ENCODE measurements at regions not wholly inside any gene's neighbourhood (a gene's known extent, or its start where the extent isn't known, plus 50 kb on each side); places are given as distances from the start of the nearest gene placed in this dataset.

- Mint-ChIP-seq H3K27ac (no peak overlapping the region), H3K9me3 (ENCODE audit: low read depth) (peaks cover 29% of the 10 kb centered on the region), H3K4me3 (no peak overlapping the region), H3K27me3 (no peaks in the 10 kb centered on the region), H3K36me3 (peaks cover 36% of the 10 kb centered on the region), H3K4me1 (ENCODE audit: low read depth) (no peaks in the 10 kb centered on the region)
Observed at GRCh38 chr2:75356865-75357264, 157.5 kb upstream of the TACR1 start.

- H3K4me3 Mint-ChIP-seq = no peak overlapping the region
- peaks cover 48% of the 10 kb centered on the region for H3K36me3 Mint-ChIP-seq
Observed at GRCh38 chr2:75353131-75353530, 153.8 kb upstream of the TACR1 start.

DNA sequence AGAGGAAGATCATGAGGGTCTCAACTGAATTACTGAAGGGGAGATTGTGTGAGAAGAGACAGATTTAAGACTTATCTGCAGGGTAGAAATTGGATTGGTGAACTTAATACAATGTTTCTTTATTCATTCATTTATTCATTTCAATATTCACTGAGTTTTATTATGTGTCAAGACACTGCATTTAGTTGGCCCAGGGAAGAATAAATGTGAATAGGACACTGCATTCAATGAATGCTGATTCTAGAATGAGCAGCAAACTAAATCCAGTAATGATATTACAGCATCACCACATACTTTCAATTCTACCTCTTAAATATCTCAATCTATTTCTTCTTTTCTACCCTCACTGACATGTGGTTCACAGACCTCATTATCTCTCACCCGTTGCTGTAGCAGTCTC lies 149.0 kb upstream of the TACR1 start:
- no peak overlapping the region for H3K4me3 Mint-ChIP-seq
- H3K27ac Mint-ChIP-seq = no peak overlapping the region
- peaks cover 37% of the 10 kb centered on the region for H3K36me3 Mint-ChIP-seq
- no peaks in the 10 kb centered on the region for H3K27me3 Mint-ChIP-seq
- H3K9me3 Mint-ChIP-seq (ENCODE audit: low read depth) = peaks cover 13% of the 10 kb centered on the region
- no peaks in the 10 kb centered on the region for H3K4me1 Mint-ChIP-seq (ENCODE audit: low read depth)

More at GRCh38 chr2:75353131-75353530, 153.8 kb upstream of the TACR1 start:
- Mint-ChIP-seq H3K4me1 (ENCODE audit: low read depth) (no peaks in the 10 kb centered on the region), H3K27ac (no peak overlapping the region), H3K27me3 (no peaks in the 10 kb centered on the region), H3K9me3 (ENCODE audit: low read depth) (peaks cover 28% of the 10 kb centered on the region)

DNA sequence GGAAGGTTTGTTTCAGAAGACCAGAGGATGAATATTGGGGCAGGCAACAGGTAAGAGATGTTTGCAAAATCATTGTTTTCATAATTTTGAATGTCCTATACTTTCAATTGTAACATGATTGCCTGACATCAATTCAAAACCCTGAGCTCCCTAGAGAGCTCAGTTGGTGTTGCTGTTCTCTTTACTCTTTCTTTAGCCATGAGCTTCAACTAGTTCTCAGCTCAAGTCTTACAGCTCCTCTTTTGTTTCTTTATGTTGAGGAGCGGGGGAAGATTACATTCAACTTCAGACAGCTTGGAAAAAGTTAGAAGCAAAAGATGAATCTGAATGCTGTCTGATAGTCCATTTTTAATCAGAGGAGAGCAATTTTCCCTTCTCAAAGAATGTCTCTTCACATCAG lies 144.8 kb upstream of the TACR1 start:
- no peak overlapping the region for H3K4me3 Mint-ChIP-seq
- peaks cover 19% of the 10 kb centered on the region for H3K36me3 Mint-ChIP-seq
- H3K27ac Mint-ChIP-seq = no peak overlapping the region
- H3K9me3 Mint-ChIP-seq (ENCODE audit: low read depth) = no peaks in the 10 kb centered on the region
- H3K4me1 Mint-ChIP-seq (ENCODE audit: low read depth) = no peaks in the 10 kb centered on the region
- no peaks in the 10 kb centered on the region for H3K27me3 Mint-ChIP-seq

GRCh38 chr2:75342504-75343175 lies 143.3 kb upstream of the TACR1 start:
- peaks cover 17% of the 10 kb centered on the region for H3K36me3 Mint-ChIP-seq
- no peaks in the 10 kb centered on the region for H3K9me3 Mint-ChIP-seq (ENCODE audit: low read depth)
- H3K4me1 Mint-ChIP-seq (ENCODE audit: low read depth) = no peaks in the 10 kb centered on the region
- no peak overlapping the region for H3K27ac Mint-ChIP-seq
- H3K27me3 Mint-ChIP-seq = no peaks in the 10 kb centered on the region
- H3K4me3 Mint-ChIP-seq = no peak overlapping the region

DNA sequence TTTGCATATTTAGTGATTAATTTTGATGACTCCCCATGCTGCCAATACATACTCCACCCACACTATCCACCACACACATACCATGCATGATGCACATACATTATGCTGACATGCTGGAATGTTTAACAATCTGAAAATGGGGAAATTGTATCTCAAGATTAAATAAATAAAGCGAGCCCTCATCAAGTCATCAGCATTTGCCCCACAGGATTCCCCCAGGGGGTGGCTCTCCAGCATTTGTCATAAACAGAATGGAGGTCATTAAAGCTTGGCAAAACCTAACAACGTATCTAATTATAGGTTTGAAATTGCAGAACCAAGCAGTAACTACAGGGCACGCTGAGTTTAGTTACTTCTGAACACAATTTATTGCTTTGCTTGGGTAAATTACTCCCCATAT lies 141.2 kb upstream of the TACR1 start:
- Mint-ChIP-seq H3K36me3 (peaks cover 9% of the 10 kb centered on the region), H3K9me3 (ENCODE audit: low read depth) (no peaks in the 10 kb centered on the region), H3K27me3 (no peaks in the 10 kb centered on the region), H3K4me1 (ENCODE audit: low read depth) (no peaks in the 10 kb centered on the region), H3K27ac (no peak overlapping the region), H3K4me3 (no peak overlapping the region)

DNA sequence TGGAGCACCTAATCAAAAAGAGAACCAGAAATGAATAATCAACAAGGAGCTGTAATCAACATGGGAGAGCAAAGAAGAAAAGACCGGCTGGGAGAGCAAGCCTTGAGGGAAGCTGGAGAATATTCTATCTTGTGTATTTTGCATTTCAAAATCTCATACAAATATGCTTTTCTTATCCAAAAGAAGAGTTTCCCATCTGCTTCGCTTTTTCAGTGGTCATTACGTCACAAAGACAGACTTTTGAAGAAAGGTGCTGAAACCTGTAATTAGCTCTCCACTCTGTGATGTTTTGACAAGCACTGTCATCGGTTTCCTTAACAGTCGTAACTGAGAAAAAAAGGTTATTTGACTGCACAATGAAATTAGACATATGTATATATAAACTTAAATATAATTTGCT lies 139.1 kb upstream of the TACR1 start:
- Mint-ChIP-seq H3K4me1 (ENCODE audit: low read depth) (no peaks in the 10 kb centered on the region), H3K4me3 (no peak overlapping the region), H3K27me3 (no peaks in the 10 kb centered on the region), H3K27ac (no peak overlapping the region), H3K9me3 (ENCODE audit: low read depth) (no peaks in the 10 kb centered on the region), H3K36me3 (peaks cover 16% of the 10 kb centered on the region)

- peaks cover 16% of the 10 kb centered on the region for H3K36me3 Mint-ChIP-seq
- no peaks in the 10 kb centered on the region for H3K27me3 Mint-ChIP-seq
- H3K27ac Mint-ChIP-seq = no peak overlapping the region
- H3K4me3 Mint-ChIP-seq = no peak overlapping the region
- no peaks in the 10 kb centered on the region for H3K9me3 Mint-ChIP-seq (ENCODE audit: low read depth)
- no peaks in the 10 kb centered on the region for H3K4me1 Mint-ChIP-seq (ENCODE audit: low read depth)
Observed at GRCh38 chr2:75337619-75338018, 138.3 kb upstream of the TACR1 start.

DNA sequence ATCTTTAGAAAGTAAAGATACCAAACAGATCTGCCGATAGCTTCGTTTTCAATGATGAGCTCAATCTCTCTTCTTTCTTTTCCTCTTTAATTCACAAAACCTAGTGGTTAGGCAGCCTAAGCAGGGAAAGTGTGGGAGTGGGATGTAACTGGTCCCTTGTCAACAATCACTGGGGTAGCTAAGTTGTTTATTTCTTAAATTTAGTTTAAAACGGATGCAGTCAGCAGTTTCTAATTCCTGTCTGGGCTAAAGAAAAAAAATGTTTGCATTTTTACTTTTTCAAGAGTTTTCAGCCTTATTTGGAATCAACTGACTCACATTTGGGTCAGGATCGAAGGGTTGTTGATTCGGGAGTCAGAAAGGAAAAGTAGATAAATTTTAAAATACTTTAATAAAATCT lies 137.7 kb upstream of the TACR1 start:
- H3K9me3 Mint-ChIP-seq (ENCODE audit: low read depth) = no peaks in the 10 kb centered on the region
- H3K36me3 Mint-ChIP-seq = peaks cover 16% of the 10 kb centered on the region
- no peak overlapping the region for H3K27ac Mint-ChIP-seq
- no peak overlapping the region for H3K4me3 Mint-ChIP-seq
- no peaks in the 10 kb centered on the region for H3K4me1 Mint-ChIP-seq (ENCODE audit: low read depth)
- H3K27me3 Mint-ChIP-seq = no peaks in the 10 kb centered on the region

GRCh38 chr2:75336451-75336850 lies 137.1 kb upstream of the TACR1 start:
- Mint-ChIP-seq H3K4me1 (ENCODE audit: low read depth) (no peaks in the 10 kb centered on the region), H3K27ac (no peak overlapping the region), H3K36me3 (peaks cover 16% of the 10 kb centered on the region), H3K27me3 (no peaks in the 10 kb centered on the region), H3K4me3 (no peak overlapping the region), H3K9me3 (ENCODE audit: low read depth) (no peaks in the 10 kb centered on the region)

GRCh38 chr2:75334076-75334475 lies 134.8 kb upstream of the TACR1 start:
- H3K4me1 Mint-ChIP-seq (ENCODE audit: low read depth) = no peaks in the 10 kb centered on the region
- H3K27me3 Mint-ChIP-seq = no peaks in the 10 kb centered on the region
- no peak overlapping the region for H3K27ac Mint-ChIP-seq

DNA sequence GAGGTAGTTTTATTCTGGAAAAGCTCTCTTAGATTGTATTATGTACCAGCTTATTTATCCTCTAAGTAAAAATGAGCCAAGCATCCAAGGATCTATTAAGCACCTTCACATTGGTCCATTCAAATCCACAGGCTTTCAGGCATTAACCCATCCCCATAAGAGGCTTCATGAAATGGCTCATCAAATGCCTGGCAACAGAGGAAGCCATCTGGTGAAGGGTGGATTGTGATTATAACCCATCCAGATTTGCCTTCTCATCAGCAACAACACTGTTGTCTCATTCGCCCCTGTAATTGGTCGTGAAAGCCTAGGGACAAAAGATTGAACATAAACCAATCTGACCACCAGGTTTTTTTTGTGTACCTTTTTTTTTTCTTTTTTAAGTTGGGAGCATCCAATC lies 134.3 kb upstream of the TACR1 start:
- Mint-ChIP-seq H3K36me3 (peaks cover 18% of the 10 kb centered on the region), H3K9me3 (ENCODE audit: low read depth) (no peaks in the 10 kb centered on the region), H3K4me1 (ENCODE audit: low read depth) (no peaks in the 10 kb centered on the region), H3K27me3 (no peaks in the 10 kb centered on the region), H3K27ac (no peak overlapping the region), H3K4me3 (no peak overlapping the region)

More at GRCh38 chr2:75334076-75334475, 134.8 kb upstream of the TACR1 start:
- Mint-ChIP-seq H3K4me3 (no peak overlapping the region), H3K9me3 (ENCODE audit: low read depth) (no peaks in the 10 kb centered on the region), H3K36me3 (peaks cover 15% of the 10 kb centered on the region)

DNA sequence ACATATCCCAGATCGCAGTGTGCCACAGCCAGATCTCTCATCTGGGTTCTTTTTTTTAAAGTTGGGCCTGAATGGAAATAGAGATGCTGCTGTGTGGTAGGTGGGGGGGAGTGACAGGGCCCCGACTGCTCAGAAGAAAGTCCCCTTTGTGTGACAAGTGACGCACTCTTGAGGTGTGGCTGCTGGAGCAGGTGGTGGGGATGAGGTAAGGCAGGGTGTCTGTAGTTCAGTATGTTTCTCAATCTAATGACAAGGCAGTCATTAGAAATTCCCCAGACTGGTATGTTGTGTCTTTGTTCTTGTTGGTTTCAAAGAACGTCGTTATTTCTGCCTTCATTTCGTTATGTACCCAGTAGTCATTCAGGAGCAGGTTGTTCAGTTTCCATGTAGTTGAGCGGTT lies 128.8 kb upstream of the TACR1 start:
- Mint-ChIP-seq H3K4me1 (ENCODE audit: low read depth) (peaks cover 16% of the 10 kb centered on the region), H3K9me3 (ENCODE audit: low read depth) (no peaks in the 10 kb centered on the region), H3K27ac (no peak overlapping the region), H3K4me3 (no peak overlapping the region), H3K36me3 (peaks cover 7% of the 10 kb centered on the region), H3K27me3 (no peaks in the 10 kb centered on the region)

GRCh38 chr2:75327334-75327733 lies 128.0 kb upstream of the TACR1 start:
- peaks cover 16% of the 10 kb centered on the region for H3K4me1 Mint-ChIP-seq (ENCODE audit: low read depth)
- H3K27me3 Mint-ChIP-seq = no peaks in the 10 kb centered on the region
- H3K9me3 Mint-ChIP-seq (ENCODE audit: low read depth) = no peaks in the 10 kb centered on the region
- H3K4me3 Mint-ChIP-seq = no peak overlapping the region
- no peak overlapping the region for H3K27ac Mint-ChIP-seq
- peaks cover 7% of the 10 kb centered on the region for H3K36me3 Mint-ChIP-seq

GRCh38 chr2:75326645-75327044 lies 127.3 kb upstream of the TACR1 start:
- Mint-ChIP-seq H3K27me3 (no peaks in the 10 kb centered on the region), H3K4me1 (ENCODE audit: low read depth) (peaks cover 16% of the 10 kb centered on the region), H3K36me3 (peaks cover 7% of the 10 kb centered on the region), H3K9me3 (ENCODE audit: low read depth) (no peaks in the 10 kb centered on the region), H3K4me3 (no peak overlapping the region), H3K27ac (no peak overlapping the region)

DNA sequence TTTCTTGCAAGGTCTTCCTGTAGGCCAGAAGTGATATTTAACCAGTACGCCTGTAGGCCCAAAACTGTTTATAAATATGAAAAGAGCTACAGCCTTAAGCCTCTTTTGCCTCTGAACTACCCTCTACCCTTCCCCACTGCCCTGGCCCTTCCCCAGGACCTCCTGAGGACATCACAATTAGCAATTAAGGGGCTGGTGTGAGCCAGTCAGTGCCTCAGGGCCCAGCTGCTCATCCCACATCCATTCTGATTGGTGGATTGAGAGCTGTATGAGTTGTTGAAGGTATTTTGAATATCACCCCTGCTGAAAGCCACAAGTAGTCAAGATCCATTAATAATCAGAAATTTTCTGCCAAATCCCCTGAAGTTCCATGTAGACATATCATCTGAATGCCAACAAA lies 126.3 kb upstream of the TACR1 start:
- no peaks in the 10 kb centered on the region for H3K27me3 Mint-ChIP-seq
- H3K4me3 Mint-ChIP-seq = no peak overlapping the region
- no peak overlapping the region for H3K27ac Mint-ChIP-seq
- no peaks in the 10 kb centered on the region for H3K9me3 Mint-ChIP-seq (ENCODE audit: low read depth)
- peaks cover 7% of the 10 kb centered on the region for H3K36me3 Mint-ChIP-seq
- H3K4me1 Mint-ChIP-seq (ENCODE audit: low read depth) = peaks cover 16% of the 10 kb centered on the region

All from activated naive CD8-positive, alpha-beta T cell (primary cell).